A673 (cell line): ENCODE measurements at regions not wholly inside any gene's neighbourhood (a gene's known extent, or its start where the extent isn't known, plus 50 kb on each side); places are given as distances from the start of the nearest gene placed in this dataset.

ENCODE experiments used
- BruUV-seq: library from RNA; stranded (reverse); fragments of 400-500 nt; replicated peaks from 2 replicates; lab custom pipeline; 2021; lab: Mats Ljungman, UMichigan
- CTCF ChIA-PET: fragments of 300-600 bp; sonication (Branson Sonifier 250); formaldehyde crosslinking; loops from one replicate; lab custom pipeline; 2022; ENCODE audit warnings: antibody characterized with exemption; lab: Charles Lee
- POLR2A ChIA-PET: fragments of 300-600 bp; sonication (Branson Sonifier 250); formaldehyde crosslinking; loops from one replicate; lab custom pipeline; 2022; ENCODE audit warnings: antibody characterized with exemption; ENCODE audit not compliant: low non-redundant PET; lab: Charles Lee
- DNase-seq: peaks from one replicate; pipeline ENCODE4 v3.0.0-alpha.2; 2015; ENCODE audit warnings: low spot score
- H3K27ac ChIP-seq: fragments of 200-600 bp; sonication (generic); 2 replicates; pipeline ENCODE4 v1.5.1; 2016; ENCODE audit warnings: mixed run types, low read depth, mild to moderate bottlenecking, mixed read lengths, antibody characterized with exemption, low read length; ENCODE audit not compliant: poor library complexity, severe bottlenecking
- H3K27me3 ChIP-seq: fragments of 200-600 bp; sonication (generic); replicated peaks from 2 replicates; pipeline ENCODE4 v1.6.1; 2017; ENCODE audit warnings: mixed run types, low read depth, mild to moderate bottlenecking, mixed read lengths, antibody characterized with exemption, low read length; ENCODE audit not compliant: insufficient read depth, poor library complexity
- H3K36me3 ChIP-seq: fragments of 200-600 bp; sonication (generic); 2 replicates; pipeline ENCODE4 v1.6.1; 2016; ENCODE audit warnings: mixed run types, mild to moderate bottlenecking, mixed read lengths, antibody characterized with exemption, low read length; ENCODE audit not compliant: insufficient read depth, poor library complexity, severe bottlenecking
- H3K4me1 ChIP-seq: fragments of 200-600 bp; sonication (generic); 2 replicates; pipeline ENCODE4 v1.6.1; 2017; ENCODE audit warnings: mixed run types, mild to moderate bottlenecking, mixed read lengths, antibody characterized with exemption, low read length; ENCODE audit not compliant: insufficient read depth, poor library complexity, severe bottlenecking
- H3K4me3 ChIP-seq: fragments of 200-600 bp; sonication (generic); 2 replicates; pipeline ENCODE4 v1.5.1; 2016; ENCODE audit warnings: low read depth, mixed run types, mild to moderate bottlenecking, mixed read lengths, low read length; ENCODE audit not compliant: poor library complexity, severe bottlenecking
- H3K9me3 ChIP-seq: fragments of 200-600 bp; sonication (generic); 2 replicates; pipeline ENCODE4 v1.6.1; 2016; ENCODE audit warnings: mixed run types, low read depth, mild to moderate bottlenecking, mixed read lengths, antibody characterized with exemption, low read length; ENCODE audit not compliant: poor library complexity, severe bottlenecking
- CTCF ChIP-seq: fragments of 300-800, 200-600 bp; sonication (generic); conservative IDR thresholded peaks from 2 replicates; pipeline ENCODE4 v1.5.1; 2017; ENCODE audit warnings: low read depth, mild to moderate bottlenecking, antibody characterized with exemption, low read length, moderate library complexity, mixed read lengths
- EZH2 ChIP-seq: fragments of 200-600 bp; sonication (generic); IDR thresholded peaks from 2 replicates; pipeline ENCODE4 v1.6.1; 2017; ENCODE audit warnings: borderline replicate concordance, low read depth, mild to moderate bottlenecking, mixed read lengths, antibody characterized with exemption, low read length; ENCODE audit not compliant: poor library complexity, severe bottlenecking
- intact Hi-C: fragments of 100-400 bp; cut with micrococcal nuclease; formaldehyde crosslinking; loops from one replicate; pipeline ENCODE4 v1.10.0; 2022; ENCODE audit not compliant: unreplicated experiment

- no TSS peak for BruUV-seq
- ChIA-PET POLR2A (no interaction called here), CTCF (no interaction called here)
- Histone ChIP-seq H3K27ac (no peak overlapping the region), H3K4me1 (peaks cover 9% of the 10 kb centered on the region), H3K27me3 (no peaks in the 10 kb centered on the region), H3K4me3 (no peak overlapping the region), H3K9me3 (no peaks in the 10 kb centered on the region), H3K36me3 (no peaks in the 10 kb centered on the region)
- no peak for DNase-seq
- TF ChIP-seq CTCF (no peak), EZH2 (no peak)
- intact Hi-C loops, result no loop called here
Observed at GRCh38 chr6:132969196-132969595, 154.8 kb downstream of the RPS12 start.

- BruUV-seq, result no TSS peak
- H3K36me3 ChIP-seq, result no peaks in the 10 kb centered on the region
- DNase-seq, result no peak
- ChIA-PET CTCF (no interaction called here), POLR2A (no interaction called here)
- no peak overlapping the region for H3K27ac ChIP-seq
- no peak overlapping the region for H3K4me3 ChIP-seq
- intact Hi-C loops, result no loop called here
- peaks cover 18% of the 10 kb centered on the region for H3K27me3 ChIP-seq
- no peak for TF ChIP-seq EZH2
- no peak for TF ChIP-seq CTCF
- H3K9me3 ChIP-seq, result no peaks in the 10 kb centered on the region
- H3K4me1 ChIP-seq, result peaks cover 9% of the 10 kb centered on the region
Observed at GRCh38 chr6:132971676-132972075, 157.3 kb downstream of the RPS12 start.

- Histone ChIP-seq H3K4me3 (no peak overlapping the region), H3K27me3 (peaks cover 24% of the 10 kb centered on the region), H3K9me3 (no peaks in the 10 kb centered on the region), H3K4me1 (peaks cover 9% of the 10 kb centered on the region), H3K27ac (no peak overlapping the region), H3K36me3 (no peaks in the 10 kb centered on the region)
- TF ChIP-seq CTCF (no peak), EZH2 (no peak)
- POLR2A ChIA-PET, result no interaction called here
- no peak for DNase-seq
- intact Hi-C loops, result no loop called here
- no TSS peak for BruUV-seq
- CTCF ChIA-PET, result no interaction called here
Observed at GRCh38 chr6:132972254-132972653, 157.9 kb downstream of the RPS12 start.
